Neutrophil (primary cell): ENCODE measurements at regions not wholly inside any gene's neighbourhood (a gene's known extent, or its start where the extent isn't known, plus 50 kb on each side); places are given as distances from the start of the nearest gene placed in this dataset.

Source experiments
- H3K27ac ChIP-seq: fragments of 200-600 bp; sonication (generic); 2 replicates; pipeline ENCODE4 v1.5.1; 2016; ENCODE audit warnings: mild to moderate bottlenecking, moderate library complexity
- H3K27me3 ChIP-seq: fragments of 200-600 bp; sonication (generic); 2 replicates; pipeline ENCODE4 v1.6.0; 2016; ENCODE audit warnings: mild to moderate bottlenecking
- H3K36me3 ChIP-seq: fragments of 200-600 bp; sonication (generic); 2 replicates; pipeline ENCODE4 v1.5.1; 2017
- H3K4me1 ChIP-seq, 2 experiments: fragments of 200-600 bp in 1 of 2; sonication (generic) in 1 of 2; 1 replicate in 1 of 2; 2 replicates in 1 of 2; pipeline versions ENCODE4 v1.5.1 to v1.6.1; 2013 to 2016; ENCODE audit warnings: low read depth in 1 of 2, low read length in 1 of 2, mild to moderate bottlenecking in 1 of 2, moderate library complexity in 1 of 2; ENCODE audit not compliant: control insufficient read depth in 1 of 2, insufficient read depth in 1 of 2
- H3K4me3 ChIP-seq, 2 experiments: fragments of 200-600 bp in 1 of 2; sonication (generic) in 1 of 2; 1 replicate in 1 of 2; 2 replicates in 1 of 2; pipeline ENCODE4 v1.5.1; 2013 to 2016; ENCODE audit warnings: low read depth in 1 of 2, low read length in 1 of 2, mild to moderate bottlenecking in 1 of 2, moderate library complexity in 1 of 2
- H3K9me3 ChIP-seq: fragments of 200-600 bp; sonication (generic); 2 replicates; pipeline ENCODE4 v1.5.1; 2016
- CTCF ChIP-seq: fragments of 200-600 bp; sonication (generic); IDR thresholded peaks from 2 replicates; pipeline ENCODE4 v1.5.1; 2016; ENCODE audit warnings: antibody characterized with exemption

DNA sequence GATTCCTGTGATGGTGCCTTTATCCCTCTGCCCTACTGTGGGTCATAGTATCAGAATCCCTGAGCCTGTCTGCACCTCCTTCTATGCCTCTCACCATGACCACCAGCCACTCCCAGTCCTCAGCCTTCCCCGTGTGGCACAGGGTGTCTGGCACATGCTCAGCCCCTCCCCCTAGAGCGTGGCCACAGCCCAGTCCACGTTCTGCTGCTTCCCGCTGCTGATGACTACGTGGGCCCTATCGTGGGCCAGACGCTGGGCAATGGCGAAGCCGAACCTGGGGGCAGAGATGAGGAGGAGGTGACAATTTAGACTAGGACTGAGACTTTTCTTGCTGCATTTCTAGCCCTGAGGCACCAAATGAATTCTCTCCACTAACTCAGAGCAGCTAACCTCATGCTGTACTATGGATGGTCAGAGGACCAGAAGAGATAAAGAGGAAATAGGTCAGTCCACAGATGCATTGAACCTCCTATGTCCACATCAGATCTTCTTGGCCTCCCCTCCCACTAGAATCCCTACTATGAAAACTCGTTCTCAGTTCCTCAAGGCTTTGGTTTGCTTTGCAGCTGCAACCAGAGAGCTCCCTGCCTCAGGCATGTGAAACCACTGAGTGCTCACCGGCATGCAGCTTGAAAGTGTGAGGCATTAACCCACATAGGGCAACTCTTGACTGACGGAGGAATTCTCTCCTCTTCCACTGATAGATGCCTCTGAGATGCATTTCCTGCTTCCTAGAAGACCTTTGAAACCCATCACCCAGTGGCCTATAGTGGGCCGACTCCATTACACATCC, 126.3 kb upstream of the DHRS4 start:
- Histone ChIP-seq H3K27ac (no peak overlapping the region), H3K9me3 (no peaks in the 10 kb centered on the region), H3K36me3 (no peaks in the 10 kb centered on the region), H3K4me3 (no peak overlapping the region), H3K27me3 (no peaks in the 10 kb centered on the region), H3K4me1 (peaks cover 0 to 6% of the 10 kb centered on the region in 2 experiments)
- no peak for TF ChIP-seq CTCF

DNA sequence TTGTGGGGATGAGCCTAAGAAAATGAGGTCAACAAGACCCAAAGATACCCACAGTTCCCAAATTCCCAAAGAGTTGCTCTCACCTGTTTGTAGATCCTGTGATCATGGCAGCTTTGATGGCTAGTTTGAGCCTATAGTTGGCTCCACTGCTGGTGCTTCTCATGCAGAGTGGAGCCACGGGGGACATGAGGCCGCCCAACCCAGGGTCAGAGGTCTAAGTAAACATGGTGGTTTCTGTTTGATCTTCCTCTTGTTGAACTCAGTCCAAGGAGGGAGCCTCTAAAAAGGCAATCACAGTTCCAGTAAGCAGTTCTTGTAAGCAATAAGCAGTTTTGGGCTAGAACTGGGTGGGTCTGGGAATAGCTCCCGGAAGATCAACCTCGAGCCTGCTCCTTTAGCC, 125.6 kb upstream of the DHRS4 start:
- H3K4me1 ChIP-seq = peaks cover 0 to 6% of the 10 kb centered on the region in 2 experiments
- no peak overlapping the region for H3K27ac ChIP-seq
- no peaks in the 10 kb centered on the region for H3K27me3 ChIP-seq
- no peaks in the 10 kb centered on the region for H3K9me3 ChIP-seq
- no peak overlapping the region for H3K4me3 ChIP-seq
- no peak for TF ChIP-seq CTCF
- H3K36me3 ChIP-seq = no peaks in the 10 kb centered on the region

GRCh38 chr14:23828616-23829015, 125.0 kb upstream of the DHRS4 start:
- no peak overlapping the region for H3K4me3 ChIP-seq
- no peaks in the 10 kb centered on the region for H3K9me3 ChIP-seq
- no peaks in the 10 kb centered on the region for H3K27me3 ChIP-seq
- H3K36me3 ChIP-seq = no peaks in the 10 kb centered on the region
- peaks cover 0 to 6% of the 10 kb centered on the region in 2 experiments for H3K4me1 ChIP-seq
- TF ChIP-seq CTCF = no peak
- peak overlapping the region; percentile 3 for H3K27ac ChIP-seq

GRCh38 chr14:23829736-23830471, 123.7 kb upstream of the DHRS4 start:
- Histone ChIP-seq H3K27me3 (no peaks in the 10 kb centered on the region), H3K36me3 (no peaks in the 10 kb centered on the region), H3K27ac (no peak overlapping the region), H3K4me1 (peaks cover 0 to 6% of the 10 kb centered on the region in 2 experiments), H3K9me3 (no peaks in the 10 kb centered on the region), H3K4me3 (no peak overlapping the region)
- TF ChIP-seq CTCF = no peak

- Histone ChIP-seq H3K4me3 (no peak overlapping the region), H3K4me1 (peaks cover 0 to 6% of the 10 kb centered on the region in 2 experiments), H3K9me3 (no peaks in the 10 kb centered on the region), H3K36me3 (no peaks in the 10 kb centered on the region), H3K27me3 (no peaks in the 10 kb centered on the region), H3K27ac (no peak overlapping the region)
- TF ChIP-seq CTCF = no peak
Measured at GRCh38 chr14:23831596-23831995, 122.0 kb upstream of the DHRS4 start.
